Activated T-cell treated with anti-CD3 and anti-CD28 coated beads, Interleukin-2, amount 50 U/mL, for 48 hours (primary cell): ENCODE measurements at regions not wholly inside any gene's neighbourhood (a gene's known extent, or its start where the extent isn't known, plus 50 kb on each side); places are given as distances from the start of the nearest gene placed in this dataset.
"Not testable (repeated sequence)": the region's sequence is repeated elsewhere in the genome, so short reads cannot be mapped to it uniquely, and the experiment has no call there.

Experiments
- DNase-seq, 2 experiments: peaks; one replicate each; pipeline ENCODE4 v3.0.0-alpha.2; 2020

DNA sequence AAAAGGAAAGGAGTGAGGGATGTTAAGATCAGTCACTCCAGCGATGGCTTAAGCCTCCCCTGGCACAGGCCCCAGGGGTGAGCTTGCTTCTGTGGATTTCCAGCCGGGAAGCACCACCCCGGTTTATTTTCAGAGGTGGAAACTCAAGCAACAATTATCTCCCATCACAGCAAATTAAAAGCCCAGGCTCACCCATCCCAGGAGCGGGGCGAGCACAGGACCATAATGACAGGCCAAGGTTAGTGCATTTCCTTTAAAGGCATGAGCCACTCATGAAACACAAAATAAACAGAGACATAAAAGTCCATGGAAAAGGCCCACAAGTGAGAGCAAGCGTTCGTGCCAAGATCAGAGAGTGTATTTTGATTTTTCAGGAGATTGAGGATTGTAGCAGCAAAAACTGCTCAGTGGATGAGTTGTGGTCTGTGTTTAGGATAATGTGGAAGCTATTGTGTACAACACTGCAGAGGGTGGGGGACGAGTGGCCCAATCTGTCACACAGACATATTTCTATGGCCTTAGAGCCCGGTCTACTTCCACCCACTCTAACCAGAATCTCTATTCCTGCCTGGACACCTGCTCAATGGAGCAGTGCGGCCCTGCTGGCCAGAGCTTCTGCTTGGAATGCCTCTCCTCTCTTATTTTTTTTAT lies 111.4 kb upstream of the CDC42EP3 start:
- no peak for DNase-seq

DNA sequence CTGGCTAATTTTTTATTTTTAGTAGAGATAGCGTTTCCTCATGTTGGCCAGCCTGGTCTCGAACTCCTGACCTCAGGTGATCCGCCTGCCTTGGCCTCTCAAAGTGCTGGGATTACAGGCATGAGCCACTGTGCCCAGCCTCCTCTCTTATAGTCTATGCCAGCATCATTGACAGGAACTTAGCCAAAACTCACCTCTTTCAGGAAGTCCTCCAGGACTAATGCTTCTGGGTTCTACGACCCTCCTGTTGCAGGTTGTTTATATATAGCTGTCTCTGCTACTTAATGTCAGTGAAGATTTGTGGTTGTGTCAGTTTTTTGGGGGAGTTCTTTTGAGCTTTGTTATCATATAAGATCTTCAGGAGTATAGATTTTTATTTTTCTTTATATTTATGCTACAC lies 112.1 kb upstream of the CDC42EP3 start:
- no peak for DNase-seq

GRCh38 chr2:37784071-37784758 lies 112.8 kb upstream of the CDC42EP3 start:
- no peak for DNase-seq

DNA sequence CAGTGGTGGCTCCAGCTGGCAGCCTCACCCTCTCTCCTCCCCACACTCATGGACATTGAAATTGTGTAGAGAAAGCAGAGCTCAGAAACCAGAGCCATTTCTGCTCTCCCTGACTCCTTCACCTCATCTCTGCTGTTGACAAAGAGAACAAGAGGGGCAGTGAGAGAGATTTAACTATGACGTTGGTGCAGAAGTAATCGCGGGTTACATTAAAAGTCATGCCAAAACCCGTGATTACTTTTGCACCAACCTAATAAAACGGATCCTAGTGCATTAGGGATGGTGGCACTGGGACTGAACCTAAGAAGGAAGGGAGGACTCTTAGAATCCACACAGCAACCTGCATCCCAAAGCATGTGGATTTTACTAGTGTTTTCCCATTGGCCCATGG lies 113.3 kb upstream of the CDC42EP3 start:
- DNase-seq = no peak

GRCh38 chr2:37786191-37786698 lies 114.8 kb upstream of the CDC42EP3 start:
- no peak for DNase-seq

DNA sequence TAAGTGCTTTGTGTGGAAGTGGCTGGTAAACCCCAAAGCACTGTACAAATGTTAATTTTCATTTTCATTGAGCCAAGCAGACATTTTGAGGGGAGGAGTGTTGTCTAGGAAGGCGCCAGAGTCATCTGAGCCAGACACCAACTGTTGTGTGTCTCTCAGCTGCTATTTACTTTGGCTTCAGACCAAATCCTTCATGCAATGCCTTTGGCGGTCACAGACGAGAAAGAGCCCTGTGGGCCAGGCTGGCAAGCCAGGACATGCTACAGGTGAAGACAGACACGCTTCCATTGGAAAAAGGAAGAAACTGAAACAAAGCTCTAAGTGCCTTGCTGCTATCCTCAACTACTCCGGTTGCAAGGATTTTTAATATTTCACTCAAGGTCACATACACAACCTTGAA lies 115.4 kb upstream of the CDC42EP3 start:
- DNase-seq = no peak

- DNase-seq = no peak
Measured at GRCh38 chr2:37788602-37789209, 117.3 kb upstream of the CDC42EP3 start.

DNA sequence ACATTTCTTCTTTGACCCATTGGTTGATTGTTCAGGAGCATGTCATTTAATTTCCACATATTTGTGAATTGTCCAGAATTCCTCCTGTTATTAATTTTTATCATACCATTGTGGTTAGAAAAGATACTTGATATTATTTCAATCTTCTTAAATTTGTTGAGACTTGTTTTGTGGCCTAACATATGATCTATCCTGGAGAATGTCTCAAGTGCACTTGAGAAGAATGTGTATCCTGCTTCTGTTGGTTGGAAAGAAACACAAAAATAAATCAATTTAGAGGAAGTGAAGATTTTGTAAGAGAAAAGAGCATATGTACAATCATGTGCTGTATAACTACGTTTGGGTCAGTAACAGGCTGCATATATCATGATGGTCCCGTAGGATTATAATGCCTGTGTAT lies 118.6 kb upstream of the CDC42EP3 start:
- no peak for DNase-seq

- no peak for DNase-seq
Measured at GRCh38 chr2:37790462-37790861, 119.0 kb upstream of the CDC42EP3 start.

- no peak for DNase-seq
Measured at GRCh38 chr2:37792366-37792765, 120.9 kb upstream of the CDC42EP3 start.

DNA sequence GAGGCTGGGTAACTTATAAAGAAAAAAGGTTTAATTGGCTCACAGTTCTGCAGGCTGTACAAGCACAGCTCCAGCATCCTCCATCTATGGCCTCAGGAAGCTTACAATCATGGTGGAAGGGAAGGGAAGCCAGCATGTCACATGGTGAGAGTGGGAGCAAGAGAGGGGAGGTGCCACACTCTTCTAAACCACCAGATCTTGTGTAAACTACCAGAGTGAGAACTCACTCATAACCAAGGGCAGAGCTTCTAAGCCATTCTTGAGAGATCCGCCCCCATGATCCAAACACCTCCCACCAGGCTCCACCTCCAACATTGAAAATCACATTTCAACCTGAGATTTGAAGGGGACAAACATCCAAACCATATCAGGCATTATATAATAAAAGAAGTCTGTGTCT lies 121.6 kb upstream of the CDC42EP3 start:
- no peak for DNase-seq

- no peak for DNase-seq
Measured at GRCh38 chr2:37794717-37795116, 123.3 kb upstream of the CDC42EP3 start.

DNA sequence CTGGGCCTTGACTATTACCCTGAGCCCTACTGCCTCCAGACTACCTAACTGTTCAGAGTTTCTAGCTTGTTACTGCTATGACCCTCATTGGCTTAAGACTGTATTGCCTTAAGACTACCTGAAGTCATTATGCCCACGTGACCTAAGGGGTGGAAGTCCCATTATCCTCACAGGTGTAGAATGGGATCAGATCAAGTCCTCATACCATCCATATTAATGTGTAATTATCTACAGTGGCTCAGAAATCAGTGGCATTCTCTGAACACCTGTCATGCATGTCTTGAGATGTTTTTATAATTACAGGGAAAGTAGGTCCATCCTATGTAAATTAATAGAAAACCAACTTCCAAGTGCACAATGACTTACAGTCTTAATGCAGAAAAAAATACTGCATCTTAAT lies 124.0 kb upstream of the CDC42EP3 start:
- DNase-seq = no peak

GRCh38 chr2:37795938-37796337 lies 124.5 kb upstream of the CDC42EP3 start:
- DNase-seq = no peak

- DNase-seq = no peak
Measured at GRCh38 chr2:37796481-37796880, 125.0 kb upstream of the CDC42EP3 start.

DNA sequence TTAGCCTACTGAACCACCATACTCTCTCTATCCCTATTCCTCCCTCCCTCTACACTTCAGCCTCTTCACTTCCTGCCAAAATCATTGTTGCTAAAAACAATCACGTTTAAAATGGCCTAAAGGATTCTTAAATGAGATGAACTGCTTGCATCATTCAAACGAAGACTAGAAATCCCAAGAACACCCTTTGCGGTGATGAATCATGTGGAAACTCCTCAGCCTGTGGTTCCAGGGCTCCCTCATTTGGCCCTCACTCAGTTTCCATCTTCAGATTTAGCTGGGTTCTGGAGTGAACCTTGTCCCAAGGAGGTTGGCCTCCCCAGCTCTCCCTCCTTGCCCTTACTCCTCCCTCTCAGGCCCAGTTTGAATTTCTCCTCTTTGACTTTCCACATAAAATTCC lies 125.6 kb upstream of the CDC42EP3 start:
- no peak for DNase-seq

DNA sequence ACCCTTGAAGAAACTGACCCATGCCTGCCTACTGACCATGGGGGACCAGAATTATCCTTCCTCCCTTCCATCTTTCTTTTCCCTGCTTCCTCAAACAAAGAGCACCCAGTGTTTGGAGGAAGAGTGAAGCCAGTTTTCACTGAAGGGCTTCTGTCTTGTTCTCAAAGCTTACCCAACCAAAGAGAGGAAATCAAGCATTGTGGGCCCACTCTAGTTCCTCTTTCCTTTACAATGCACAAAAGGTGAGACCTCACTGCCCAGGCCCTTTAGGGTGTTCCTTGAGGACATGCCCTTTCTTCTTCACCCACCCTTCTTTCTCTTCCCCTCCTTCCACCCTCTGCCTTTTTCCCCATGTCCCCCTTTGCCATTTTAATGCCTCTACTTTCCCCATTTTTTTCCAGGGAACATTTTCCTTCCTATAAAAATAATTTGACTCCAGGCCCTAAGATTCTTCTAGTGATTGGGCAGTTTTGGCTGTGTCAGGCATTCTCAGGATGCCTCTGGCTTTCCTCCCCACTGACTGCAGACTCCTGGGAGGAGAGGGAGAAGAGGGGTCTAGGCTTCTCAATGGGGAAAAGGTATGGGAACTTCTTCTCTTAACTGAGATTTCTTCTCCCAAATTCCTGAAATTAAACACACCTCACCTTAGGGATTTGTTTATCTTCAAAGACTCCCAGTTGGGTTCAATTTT lies 126.6 kb upstream of the RMDN2 start:
- no peak for DNase-seq

GRCh38 chr2:37800176-37800858 lies 124.8 kb upstream of the RMDN2 start:
- DNase-seq = no peak

GRCh38 chr2:37802211-37802752 lies 122.8 kb upstream of the RMDN2 start:
- DNase-seq = no peak

- no peak for DNase-seq
Measured at GRCh38 chr2:37802899-37803379, 122.1 kb upstream of the RMDN2 start.

GRCh38 chr2:37806004-37806403 lies 119.1 kb upstream of the RMDN2 start:
- not testable (repeated sequence) for DNase-seq

GRCh38 chr2:37809525-37809924 lies 115.6 kb upstream of the RMDN2 start:
- DNase-seq = no peak
